Heart right ventricle (tissue), 16 donors: ENCODE measurements at regions not wholly inside any gene's neighbourhood (a gene's known extent, or its start where the extent isn't known, plus 50 kb on each side); places are given as distances from the start of the nearest gene placed in this dataset.

Source experiments
- ATAC-seq, 8 donors: fragments of 200-7000 bp; cut with Tn5 transposase; one replicate each; pipeline ENCODE4 v1.9.1; 2020; ENCODE audit warnings: mild to moderate bottlenecking in 8 of 8, moderate library complexity in 8 of 8, moderate number of reproducible peaks in 1 of 8
- DNase-seq, 2 donors: peaks; one replicate each; pipeline ENCODE4 v3.0.0-alpha.2; 2020
- H3K27ac ChIP-seq, 10 donors: fragments of 200-600 bp; sonication (generic) in 2 of 10; one replicate each; pipeline versions ENCODE4 v1.5.0 to v1.8.0; 2020 to 2022; ENCODE audit warnings: mild to moderate bottlenecking in 3 of 10
- H3K27me3 ChIP-seq, 7 donors: fragments of 200-600 bp; one replicate each; pipeline ENCODE4 v1.8.0; 2021 to 2022; ENCODE audit warnings: mild to moderate bottlenecking in 2 of 7
- H3K36me3 ChIP-seq, 9 donors: fragments of 200-600 bp; sonication (generic) in 1 of 9; one replicate each; pipeline versions ENCODE4 v1.5.0 to v1.8.0; 2020 to 2022; ENCODE audit warnings: mild to moderate bottlenecking in 2 of 9
- H3K4me1 ChIP-seq, 9 donors: fragments of 200-600 bp; sonication (generic) in 1 of 9; one replicate each; pipeline versions ENCODE4 v1.5.0 to v1.8.0; 2020 to 2022; ENCODE audit warnings: mild to moderate bottlenecking in 4 of 9
- H3K4me3 ChIP-seq, 10 donors: fragments of 200-600 bp; sonication (generic) in 2 of 10; one replicate each; pipeline versions ENCODE4 v1.5.0 to v1.8.0; 2020 to 2022; ENCODE audit warnings: mild to moderate bottlenecking in 7 of 10, moderate library complexity in 2 of 10
- H3K9me3 ChIP-seq, 11 donors: fragments of 200-600 bp in 10 of 11; sonication (generic) in 2 of 11; one replicate each; pipeline versions ENCODE4 v1.5.0 to v1.8.0; 2013 to 2022; ENCODE audit warnings: mild to moderate bottlenecking in 2 of 11, control low read depth in 1 of 11, moderate library complexity in 1 of 11
- WGBS, 2 donors: extraction: QIAGEN DNeasy Blood & Tissue Kit; methylation state at CpG; one replicate each; pipeline ENCODE4 v1.1.7; 2013; ENCODE audit warnings: inconsistent platforms in 1 of 2; 5-methylcytosine and 5-hydroxymethylcytosine counted together
- intact Hi-C, 10 donors: fragments of 100-400 bp; cut with DNase I; formaldehyde crosslinking; loops; one replicate each; pipeline versions ENCODE4 v1.11.1 to v1.14.2; 2022
- TF ChIP-seq, protein P1 (sequence below), 9 donors: fragments of 200-600 bp; sonication (generic) in 2 of 9; IDR thresholded peaks; one replicate each; pipeline versions ENCODE4 v1.5.0 to v1.8.0; 2021 to 2022; ENCODE audit warnings: antibody characterized with exemption in 9 of 9, mild to moderate bottlenecking in 5 of 9, moderate library complexity in 1 of 9
- donor health status: Arrhythmogenic right ventricular cardiomyopathy.
- donor health status: ischemic (EF 13 %, LVEDD 7.1; RV severe dilation, severe dysfunction).
- donor health status: healthy with polysubstance abuse.
- donor health status: DM: no; HTN: yes; CAD: no.
- donor health status: DM: no; HTN: no; CAD: no.
- donor health status: ischemic (EF 25% LVEDD 6.9; RV normal size, moderate dysfunction).
- donor health status: ischemic (EF 25% LVEDD 5.7; RV mildly dilated, moderate dysfunction).
- donor health status: healthy.
- donor health status: DM: yes; HTN: yes; CAD: no.
- donor health status: Ischemic cardiomyopathy.
- donor health status: ischemic (EF 35%, LVEDD 5.7; RV mildly dilated, moderate dysfunction).
- donor health status: nonischemic (EF 11% LVEDD 7.7; RV severe dilation, severe dysfunction).
- donor health status: DM: yes; HTN: yes; CAD: no.
- donor health status: PGD.
- donor health status: ischemic (EF 29% LVEDD 5.4; RV normal size, mild dysfunction).
- donor health status: nonischemic (EF 23%, LVEDD 6.1; RV moderate dilation, normal function).

DNA sequence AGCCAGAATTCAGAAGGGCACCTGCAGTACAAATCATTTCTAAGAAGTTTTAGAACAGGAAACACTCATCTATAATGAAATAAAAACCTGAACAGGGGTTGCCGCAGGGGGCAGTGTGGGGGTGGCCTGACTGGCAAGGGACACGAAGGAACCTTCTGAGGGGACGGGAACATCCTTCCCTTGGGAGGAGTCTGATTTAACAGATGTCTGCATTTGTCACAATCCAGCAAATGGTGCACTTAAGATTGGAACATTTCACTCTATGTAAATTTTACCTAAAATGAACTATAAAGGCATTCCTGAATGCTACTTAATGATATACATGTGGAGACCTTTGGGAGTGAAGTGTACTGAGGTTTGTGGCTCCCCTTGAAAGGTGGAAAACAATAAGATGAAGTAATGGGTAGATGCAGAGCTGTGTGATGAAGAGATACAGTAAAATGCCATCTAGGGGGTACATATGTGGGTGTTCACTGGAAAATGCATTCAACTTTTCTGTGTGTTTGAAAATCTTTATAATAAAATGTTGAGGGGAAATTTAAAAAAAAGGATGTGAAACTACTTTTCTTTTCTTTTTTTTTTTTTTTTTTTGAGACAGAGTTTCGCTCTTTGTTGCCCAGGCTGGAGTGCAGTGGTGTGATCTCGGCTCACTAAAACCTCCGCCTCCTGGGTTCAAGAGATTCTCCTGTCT lies 89.5 kb downstream of the SNX5 start:
- H3K9me3 ChIP-seq = no peaks in the 10 kb centered on the region
- no peak overlapping the region for H3K4me3 ChIP-seq
- no peak overlapping the region for H3K27ac ChIP-seq
- ATAC-seq (no peak), DNase-seq (no peak)
- TF ChIP-seq, protein P1, sequence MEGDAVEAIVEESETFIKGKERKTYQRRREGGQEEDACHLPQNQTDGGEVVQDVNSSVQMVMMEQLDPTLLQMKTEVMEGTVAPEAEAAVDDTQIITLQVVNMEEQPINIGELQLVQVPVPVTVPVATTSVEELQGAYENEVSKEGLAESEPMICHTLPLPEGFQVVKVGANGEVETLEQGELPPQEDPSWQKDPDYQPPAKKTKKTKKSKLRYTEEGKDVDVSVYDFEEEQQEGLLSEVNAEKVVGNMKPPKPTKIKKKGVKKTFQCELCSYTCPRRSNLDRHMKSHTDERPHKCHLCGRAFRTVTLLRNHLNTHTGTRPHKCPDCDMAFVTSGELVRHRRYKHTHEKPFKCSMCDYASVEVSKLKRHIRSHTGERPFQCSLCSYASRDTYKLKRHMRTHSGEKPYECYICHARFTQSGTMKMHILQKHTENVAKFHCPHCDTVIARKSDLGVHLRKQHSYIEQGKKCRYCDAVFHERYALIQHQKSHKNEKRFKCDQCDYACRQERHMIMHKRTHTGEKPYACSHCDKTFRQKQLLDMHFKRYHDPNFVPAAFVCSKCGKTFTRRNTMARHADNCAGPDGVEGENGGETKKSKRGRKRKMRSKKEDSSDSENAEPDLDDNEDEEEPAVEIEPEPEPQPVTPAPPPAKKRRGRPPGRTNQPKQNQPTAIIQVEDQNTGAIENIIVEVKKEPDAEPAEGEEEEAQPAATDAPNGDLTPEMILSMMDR (IDR thresholded peaks at IDR 0.05) = peak in 3 of 9 donors; percentile 10 to 19 (median 12)
- no peaks in the 10 kb centered on the region for H3K27me3 ChIP-seq
- intact Hi-C loops = no loop called here
- peaks cover 10 to 36% (median 28%) of the 10 kb centered on the region in 9 donors for H3K4me1 ChIP-seq
- H3K36me3 ChIP-seq = no peaks in the 10 kb centered on the region
- WGBS, 2 donors = 63 to 74% methylated on average over 6 of the region's 6 CpGs

GRCh38 chr20:17878069-17878911 lies 90.3 kb downstream of the SNX5 start:
- peaks cover 10 to 40% (median 33%) of the 10 kb centered on the region in 9 donors for H3K4me1 ChIP-seq
- H3K27me3 ChIP-seq = no peaks in the 10 kb centered on the region
- 79 to 85% methylated on average over 18 of the region's 18 CpGs for WGBS, 2 donors
- intact Hi-C loops = no loop called here
- no peaks in the 10 kb centered on the region for H3K9me3 ChIP-seq
- no peaks in the 10 kb centered on the region for H3K36me3 ChIP-seq
- ATAC-seq (no peak), DNase-seq (no peak)
- no peak overlapping the region for H3K27ac ChIP-seq
- no peak overlapping the region for H3K4me3 ChIP-seq
- TF ChIP-seq, protein P1 (IDR thresholded peaks at IDR 0.05) = no peak

GRCh38 chr20:17875981-17876385 lies 92.6 kb downstream of the SNX5 start:
- WGBS, 2 donors = 42 to 51% methylated on average over 10 of the region's 10 CpGs
- ATAC-seq = peak in 1 of 8 donors; percentile 18
- H3K4me1 ChIP-seq = peaks cover 10 to 52% (median 37%) of the 10 kb centered on the region in 9 donors
- intact Hi-C loops = no loop called here
- DNase-seq = no peak
- no peaks in the 10 kb centered on the region for H3K9me3 ChIP-seq
- no peak overlapping the region for H3K27ac ChIP-seq
- no peaks in the 10 kb centered on the region for H3K36me3 ChIP-seq
- no peaks in the 10 kb centered on the region for H3K27me3 ChIP-seq
- TF ChIP-seq, protein P1 (IDR thresholded peaks at IDR 0.05) = no peak
- H3K4me3 ChIP-seq = no peak overlapping the region

DNA sequence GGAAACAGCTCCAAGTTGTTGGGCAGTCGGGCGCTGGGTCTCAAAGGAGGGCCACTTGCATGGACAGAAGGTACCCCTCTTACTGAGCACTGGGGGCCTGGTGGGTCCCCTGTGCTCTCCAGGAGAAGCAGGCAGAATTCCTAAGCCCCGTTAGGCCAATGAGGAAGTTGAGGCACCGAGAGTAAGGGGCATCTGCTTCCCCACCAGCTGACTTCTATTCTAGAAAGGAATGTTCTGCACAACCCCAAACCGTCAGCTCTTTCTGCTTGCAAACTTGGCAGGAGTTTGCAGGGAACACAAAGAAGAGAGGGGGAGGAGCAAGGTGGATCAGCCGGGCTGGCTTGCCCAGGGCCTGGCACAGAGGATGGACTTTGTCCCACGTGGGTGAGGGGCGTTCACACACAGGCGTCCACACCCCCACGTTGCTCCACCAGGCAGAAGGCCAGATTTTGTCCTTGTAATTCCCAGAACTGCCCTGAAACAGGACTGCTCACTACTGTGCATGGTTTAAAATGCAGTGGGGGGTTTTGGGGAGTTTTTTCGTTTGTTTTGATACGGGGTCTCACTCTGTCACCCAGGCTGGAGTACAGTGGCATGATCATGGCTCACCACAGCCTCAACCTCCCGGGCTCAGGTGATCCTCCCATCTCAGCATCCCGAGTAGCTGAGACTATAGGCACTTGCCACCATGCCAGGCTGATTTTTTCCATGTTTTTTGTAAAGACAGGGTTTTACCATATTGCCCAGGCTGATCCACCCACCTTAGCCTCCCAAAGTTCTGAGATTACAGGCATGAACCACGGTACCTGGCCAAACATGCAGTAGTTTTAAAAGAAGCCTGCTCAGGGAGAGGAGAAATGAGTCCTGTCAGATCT lies 93.3 kb downstream of the SNX5 start:
- no peaks in the 10 kb centered on the region for H3K9me3 ChIP-seq
- TF ChIP-seq, protein P1 (IDR thresholded peaks at IDR 0.05) = no peak
- ATAC-seq (peak; percentile 30 to 71 (median 60)), DNase-seq (peak; percentile 57 to 58)
- peak overlapping the region in 1 of 10 donors; percentile 35 for H3K27ac ChIP-seq
- 43 to 46% methylated on average over 15 of the region's 15 CpGs for WGBS, 2 donors
- no peaks in the 10 kb centered on the region for H3K27me3 ChIP-seq
- intact Hi-C loops = no loop called here
- H3K4me3 ChIP-seq = no peak overlapping the region
- no peaks in the 10 kb centered on the region for H3K36me3 ChIP-seq
- H3K4me1 ChIP-seq = peaks cover 10 to 55% (median 37%) of the 10 kb centered on the region in 9 donors
